OCI-LY3 (cell line): ENCODE measurements at regions not wholly inside any gene's neighbourhood (a gene's known extent, or its start where the extent isn't known, plus 50 kb on each side); places are given as distances from the start of the nearest gene placed in this dataset.

Experiments used
- CTCF ChIP-seq: fragments of 200-600, 300-600 bp; sonication (generic); IDR thresholded peaks from 2 replicates; pipeline ENCODE4 v1.5.1; 2014; ENCODE audit warnings: antibody characterized with exemption, low read length, low read depth
- EZH2phosphoT487 ChIP-seq: fragments of 200-600 bp; shearing (Covaris generic); IDR thresholded peaks from 2 replicates; pipeline ENCODE4 v1.6.1; 2018; ENCODE audit warnings: antibody characterized with exemption, mixed run types, low read depth

GRCh38 chrX:50978920-50979682 is 68.6 kb downstream of the BMP15 start:
- TF ChIP-seq CTCF (no peak), EZH2phosphoT487 (no peak)
